Mesendoderm (in vitro differentiated cells): ENCODE measurements at regions not wholly inside any gene's neighbourhood (a gene's known extent, or its start where the extent isn't known, plus 50 kb on each side); places are given as distances from the start of the nearest gene placed in this dataset.
"Not testable (repeated sequence)": the region's sequence is repeated elsewhere in the genome, so short reads cannot be mapped to it uniquely, and the experiment has no call there.

ENCODE experiments used
- DNase-seq: peaks from one replicate; pipeline ENCODE4 v3.0.0; 2013
- H2AK5ac ChIP-seq: 2 replicates; pipeline ENCODE4 v1.6.1; 2013; ENCODE audit warnings: low read length, inconsistent platforms
- H2BK120ac ChIP-seq: 2 replicates; pipeline ENCODE4 v1.6.1; 2013; ENCODE audit warnings: low read depth, mild to moderate bottlenecking, low read length, moderate library complexity, mixed read lengths
- H2BK15ac ChIP-seq: replicated peaks from 2 replicates; pipeline ENCODE4 v1.6.1; 2013; ENCODE audit warnings: low read depth, mild to moderate bottlenecking, moderate library complexity
- H2BK5ac ChIP-seq: 2 replicates; pipeline ENCODE4 v1.6.1; 2013; ENCODE audit warnings: low read length, inconsistent platforms
- H3K18ac ChIP-seq: 2 replicates; pipeline ENCODE4 v1.6.1; 2013; ENCODE audit warnings: mild to moderate bottlenecking, low read length, mixed read lengths
- H3K23ac ChIP-seq: one replicate; pipeline ENCODE4 v1.6.1; 2013; ENCODE audit warnings: low read length
- H3K27ac ChIP-seq: 2 replicates; pipeline ENCODE4 v1.5.1; 2013; ENCODE audit warnings: low read depth, mild to moderate bottlenecking, inconsistent platforms, low read length, moderate library complexity
- H3K27me3 ChIP-seq: 2 replicates; pipeline ENCODE4 v1.6.1; 2013; ENCODE audit warnings: low read length, control low read depth, mild to moderate bottlenecking, inconsistent platforms; ENCODE audit not compliant: insufficient read depth, poor library complexity
- H3K36me3 ChIP-seq: 2 replicates; pipeline ENCODE4 v1.6.1; 2013; ENCODE audit warnings: low read length, inconsistent platforms; ENCODE audit not compliant: control insufficient read depth, insufficient read depth
- H3K4ac ChIP-seq: one replicate; pipeline ENCODE4 v1.6.1; 2013; ENCODE audit warnings: low read depth, mild to moderate bottlenecking, low read length, moderate library complexity
- H3K4me1 ChIP-seq: 2 replicates; pipeline ENCODE4 v1.6.1; 2013; ENCODE audit warnings: low read depth, low read length, inconsistent platforms; ENCODE audit not compliant: control insufficient read depth
- H3K4me2 ChIP-seq: 2 replicates; pipeline ENCODE4 v1.6.1; 2013; ENCODE audit warnings: low read length
- H3K4me3 ChIP-seq: 2 replicates; pipeline ENCODE4 v1.5.1; 2013; ENCODE audit warnings: mild to moderate bottlenecking, low read length
- H3K56ac ChIP-seq: one replicate; pipeline ENCODE4 v1.6.1; 2013; ENCODE audit warnings: low read length
- H3K79me1 ChIP-seq: 2 replicates; pipeline ENCODE4 v1.6.1; 2013; ENCODE audit warnings: low read length, inconsistent platforms
- H3K79me2 ChIP-seq: 2 replicates; pipeline ENCODE4 v1.6.1; 2013; ENCODE audit warnings: mild to moderate bottlenecking, low read length; ENCODE audit not compliant: control insufficient read depth, insufficient read depth
- H3K9ac ChIP-seq: 2 replicates; pipeline ENCODE4 v1.6.1; 2013; ENCODE audit warnings: low read length, inconsistent platforms
- H4K5ac ChIP-seq: one replicate; pipeline ENCODE4 v1.6.1; 2013; ENCODE audit warnings: low read length
- H4K8ac ChIP-seq: one replicate; pipeline ENCODE4 v1.6.1; 2013; ENCODE audit warnings: low read depth, mild to moderate bottlenecking, control low read depth, low read length, moderate library complexity
- WGBS: extraction: QIAGEN DNeasy Blood & Tissue Kit; methylation state at CpG from one replicate; pipeline ENCODE4 v1.1.7; 2013; ENCODE audit warnings: low lambda C conversion rate, missing lambda C conversion rate; ENCODE audit not compliant: insufficient coverage; ENCODE audit errors: extremely low coverage; 5-methylcytosine and 5-hydroxymethylcytosine counted together

- H2BK120ac ChIP-seq, H3K4me3 ChIP-seq, H4K8ac ChIP-seq, H3K27me3 ChIP-seq, H3K79me2 ChIP-seq, H3K18ac ChIP-seq, H2BK15ac ChIP-seq, H3K56ac ChIP-seq, H2BK5ac ChIP-seq, H3K4ac ChIP-seq, H3K4me1 ChIP-seq, H3K23ac ChIP-seq, DNase-seq, H3K4me2 ChIP-seq, H3K79me1 ChIP-seq, H4K5ac ChIP-seq, H3K27ac ChIP-seq, H3K9ac ChIP-seq, H2AK5ac ChIP-seq, H3K36me3 ChIP-seq: not testable (repeated sequence)
- WGBS: no CpG with 5 or more reads among the region's 2 CpGs
These were observed 88.2 kb downstream of the CDRT15L2 start for GRCh38 chr17:20667712-20668111.

GRCh38 chr17:20668316-20668715, 88.8 kb downstream of the CDRT15L2 start:
- not testable (repeated sequence) for H3K79me2 ChIP-seq, H3K4me3 ChIP-seq, H3K27ac ChIP-seq, H2BK15ac ChIP-seq, H3K27me3 ChIP-seq, H3K79me1 ChIP-seq, H3K23ac ChIP-seq, DNase-seq, H4K5ac ChIP-seq, H3K36me3 ChIP-seq, H3K18ac ChIP-seq, H3K4me2 ChIP-seq, H3K9ac ChIP-seq, H3K4me1 ChIP-seq, H2AK5ac ChIP-seq, H2BK120ac ChIP-seq, H3K4ac ChIP-seq, H2BK5ac ChIP-seq, H3K56ac ChIP-seq, H4K8ac ChIP-seq
- no CpG with 5 or more reads among the region's 4 CpGs for WGBS

- H3K56ac ChIP-seq, H3K23ac ChIP-seq, H3K27me3 ChIP-seq, H3K36me3 ChIP-seq, H3K4ac ChIP-seq, H4K8ac ChIP-seq, H3K18ac ChIP-seq, H2BK5ac ChIP-seq, H2AK5ac ChIP-seq, H3K27ac ChIP-seq, H3K9ac ChIP-seq, H4K5ac ChIP-seq, DNase-seq, H3K4me3 ChIP-seq, H2BK15ac ChIP-seq, H2BK120ac ChIP-seq, H3K4me2 ChIP-seq, H3K4me1 ChIP-seq, H3K79me2 ChIP-seq, H3K79me1 ChIP-seq: not testable (repeated sequence)
These were observed 89.3 kb downstream of the CDRT15L2 start for GRCh38 chr17:20668868-20669267.

- not testable (repeated sequence) for H3K79me1 ChIP-seq, H3K27me3 ChIP-seq, DNase-seq, H3K27ac ChIP-seq, H3K79me2 ChIP-seq, H4K5ac ChIP-seq, H3K9ac ChIP-seq, H2AK5ac ChIP-seq, H3K4me2 ChIP-seq, H3K4me1 ChIP-seq, H3K18ac ChIP-seq, H2BK120ac ChIP-seq, H4K8ac ChIP-seq, H3K56ac ChIP-seq, H3K4ac ChIP-seq, H2BK5ac ChIP-seq, H3K36me3 ChIP-seq, H2BK15ac ChIP-seq, H3K23ac ChIP-seq, H3K4me3 ChIP-seq
- no CpG with 5 or more reads among the region's 3 CpGs for WGBS
These were observed 91.0 kb downstream of the CDRT15L2 start for GRCh38 chr17:20670506-20670905.

GRCh38 chr17:20674374-20674773, 94.8 kb downstream of the CDRT15L2 start:
- not testable (repeated sequence) for H3K4me3 ChIP-seq, H3K4ac ChIP-seq, H2BK120ac ChIP-seq, H3K27ac ChIP-seq, H3K4me2 ChIP-seq, H3K9ac ChIP-seq, H3K27me3 ChIP-seq, H2BK5ac ChIP-seq, H3K79me1 ChIP-seq, H4K8ac ChIP-seq, H3K4me1 ChIP-seq, H2AK5ac ChIP-seq, H3K23ac ChIP-seq, H2BK15ac ChIP-seq, H3K36me3 ChIP-seq, H3K56ac ChIP-seq, H3K79me2 ChIP-seq, DNase-seq, H3K18ac ChIP-seq, H4K5ac ChIP-seq
- WGBS: no CpG with 5 or more reads among the region's 2 CpGs

- H3K4me3 ChIP-seq, H4K5ac ChIP-seq, H3K23ac ChIP-seq, H3K79me2 ChIP-seq, H3K79me1 ChIP-seq, H2AK5ac ChIP-seq, H3K36me3 ChIP-seq, H3K27me3 ChIP-seq, H3K27ac ChIP-seq, DNase-seq, H2BK120ac ChIP-seq, H3K56ac ChIP-seq, H3K18ac ChIP-seq, H3K4me2 ChIP-seq, H4K8ac ChIP-seq, H3K4ac ChIP-seq, H3K9ac ChIP-seq, H2BK15ac ChIP-seq, H3K4me1 ChIP-seq, H2BK5ac ChIP-seq: not testable (repeated sequence)
- no CpG with 5 or more reads among the region's 2 CpGs for WGBS
These were observed 96.2 kb downstream of the CDRT15L2 start for GRCh38 chr17:20675707-20676106.
